H1 (cell line): ENCODE measurements at regions not wholly inside any gene's neighbourhood (a gene's known extent, or its start where the extent isn't known, plus 50 kb on each side); places are given as distances from the start of the nearest gene placed in this dataset.

ENCODE experiments used
- CTCF ChIA-PET: fragments of 300-600 bp; sonication (Branson Sonifier 250); formaldehyde crosslinking; loops from one replicate; lab custom pipeline; 2021; ENCODE audit not compliant: partially characterized antibody; lab: Charles Lee
- POLR2A ChIA-PET: fragments of 300-600 bp; sonication (Branson Sonifier 250); formaldehyde crosslinking; loops from one replicate; lab custom pipeline; 2021; ENCODE audit warnings: inconsistent platforms; ENCODE audit not compliant: partially characterized antibody; lab: Charles Lee
- DNase-seq, 2 experiments: peaks; one replicate each; pipeline versions ENCODE4 v3.0.0 to v3.0.0-alpha.2; 2010 to 2022; ENCODE audit warnings: low spot score in 2 of 2, low read depth in 1 of 2, mixed read lengths in 1 of 2
- FAIRE-seq: peaks from 2 replicates; lab custom pipeline; 2011; peaks lifted over from hg19 to GRCh38; lab: Jason Lieb, UNC
- H2AFZ ChIP-seq: 2 replicates; pipeline ENCODE4 v1.8.1; 2012; ENCODE audit warnings: low read length, inconsistent platforms
- H2AK5ac ChIP-seq: 2 replicates; pipeline ENCODE4 v1.6.1; 2013; ENCODE audit warnings: low read depth, low read length
- H2BK120ac ChIP-seq: replicated peaks from 2 replicates; pipeline ENCODE3; 2013; ENCODE audit warnings: low read depth, low read length, inconsistent platforms
- H2BK12ac ChIP-seq: 2 replicates; pipeline ENCODE4 v1.6.1; 2013; ENCODE audit warnings: low read depth, low read length
- H2BK15ac ChIP-seq: 2 replicates; pipeline ENCODE4 v1.6.1; 2013; ENCODE audit warnings: low read length
- H2BK20ac ChIP-seq: 2 replicates; pipeline ENCODE4 v1.6.1; 2013; ENCODE audit warnings: low read length
- H2BK5ac ChIP-seq: 2 replicates; pipeline ENCODE4 v1.6.1; 2013; ENCODE audit warnings: low read depth, low read length
- H3K14ac ChIP-seq: 2 replicates; pipeline ENCODE4 v1.6.1; 2013; ENCODE audit warnings: inconsistent platforms; ENCODE audit not compliant: insufficient read length
- H3K18ac ChIP-seq: 2 replicates; pipeline ENCODE4 v1.6.1; 2013; ENCODE audit warnings: low read length; ENCODE audit errors: extremely low read depth
- H3K23ac ChIP-seq: 2 replicates; pipeline ENCODE4 v1.6.1; 2013; ENCODE audit warnings: inconsistent platforms; ENCODE audit not compliant: insufficient read length
- H3K23me2 ChIP-seq: 2 replicates; pipeline ENCODE4 v1.6.1; 2013; ENCODE audit warnings: low read depth, low read length
- H3K27ac ChIP-seq: 2 replicates; pipeline ENCODE4 v1.6.1; 2011; ENCODE audit warnings: low read depth, low read length, inconsistent platforms
- H3K27me3 ChIP-seq, 4 experiments: replicated peaks in 1 of 4; 1 replicate in 1 of 4; 2 replicates in 3 of 4; pipeline versions ENCODE4 v1.6.1 to v1.8.1; 2011 to 2013; ENCODE audit warnings: low read length in 3 of 4, mild to moderate bottlenecking in 3 of 4, inconsistent platforms in 2 of 4, mixed read lengths in 2 of 4, moderate library complexity in 1 of 4; ENCODE audit not compliant: control insufficient read depth in 3 of 4, insufficient read depth in 3 of 4; ENCODE audit errors: extremely low read depth in 1 of 4
- H3K36me3 ChIP-seq, 4 experiments: 2 replicates each; pipeline versions ENCODE4 v1.6.1 to v1.8.1; 2011 to 2013; ENCODE audit warnings: mild to moderate bottlenecking in 4 of 4, low read length in 3 of 4, moderate library complexity in 2 of 4, control low read depth in 1 of 4, inconsistent platforms in 1 of 4; ENCODE audit not compliant: insufficient read depth in 4 of 4, control insufficient read depth in 2 of 4
- H3K4ac ChIP-seq: replicated peaks from 2 replicates; pipeline ENCODE3; 2013; ENCODE audit warnings: low read length, low read depth, mixed read lengths, inconsistent platforms; ENCODE audit not compliant: insufficient read length
- H3K4me1 ChIP-seq, 4 experiments: replicated peaks in 1 of 4; 1 replicate in 1 of 4; 2 replicates in 3 of 4; pipeline versions ENCODE4 v1.6.1 to v1.8.1; 2011 to 2013; ENCODE audit warnings: low read length in 3 of 4, inconsistent platforms in 2 of 4, mixed read lengths in 1 of 4; ENCODE audit not compliant: insufficient read depth in 4 of 4, control insufficient read depth in 3 of 4
- H3K4me2 ChIP-seq, 2 experiments: 2 replicates each; pipeline versions ENCODE4 v1.6.1 to v1.8.1; 2011 to 2013; ENCODE audit warnings: low read depth in 2 of 2, low read length in 2 of 2, control low read depth in 1 of 2, inconsistent platforms in 1 of 2, mild to moderate bottlenecking in 1 of 2; ENCODE audit not compliant: insufficient read depth in 1 of 2
- H3K4me3 ChIP-seq, 4 experiments: fragments of 200-600, 300-600 bp in 1 of 4; sonication (generic), shearing (Covaris generic), sonication (Bioruptor Twin) in 1 of 4; 2 replicates each; pipeline versions ENCODE4 v1.5.1 to v1.8.1; 2011 to 2016; ENCODE audit warnings: low read length in 4 of 4, low read depth in 3 of 4, control low read depth in 2 of 4, inconsistent platforms in 2 of 4, mild to moderate bottlenecking in 2 of 4, mixed read lengths in 1 of 4, moderate library complexity in 1 of 4; ENCODE audit not compliant: insufficient read depth in 2 of 4; ENCODE audit errors: extremely low read depth in 1 of 4
- H3K56ac ChIP-seq: replicated peaks from 2 replicates; pipeline ENCODE3; 2013; ENCODE audit warnings: low read depth, mild to moderate bottlenecking, mixed read lengths, low read length, inconsistent platforms; ENCODE audit not compliant: insufficient read length
- H3K79me1 ChIP-seq: 2 replicates; pipeline ENCODE4 v1.6.1; 2013; ENCODE audit warnings: low read depth, low read length, control low read depth
- H3K79me2 ChIP-seq, 2 experiments: 2 replicates each; pipeline versions ENCODE4 v1.6.1 to v1.8.1; 2012 to 2013; ENCODE audit warnings: low read length in 2 of 2, mild to moderate bottlenecking in 2 of 2, inconsistent platforms in 1 of 2; ENCODE audit not compliant: insufficient read depth in 2 of 2, control insufficient read depth in 1 of 2
- H3K9ac ChIP-seq, 4 experiments: replicated peaks in 1 of 4; 1 replicate in 1 of 4; 2 replicates in 3 of 4; pipeline versions ENCODE4 v1.6.1 to v1.8.1; 2011 to 2013; ENCODE audit warnings: low read depth in 3 of 4, low read length in 3 of 4, control low read depth in 2 of 4, mild to moderate bottlenecking in 2 of 4, moderate library complexity in 2 of 4, inconsistent platforms in 1 of 4; ENCODE audit errors: extremely low read depth in 1 of 4
- H3K9me3 ChIP-seq, 2 experiments: 2 replicates each; pipeline versions ENCODE4 v1.6.1 to v1.8.1; 2012 to 2013; ENCODE audit warnings: mild to moderate bottlenecking in 2 of 2, moderate library complexity in 2 of 2, control low read depth in 1 of 2, inconsistent platforms in 1 of 2, low read depth in 1 of 2, low read length in 1 of 2, mixed read lengths in 1 of 2; ENCODE audit not compliant: insufficient read depth in 2 of 2
- H4K20me1 ChIP-seq, 2 experiments: replicated peaks in 1 of 2; 2 replicates each; pipeline versions ENCODE3 to v1.8.1; 2011 to 2013; ENCODE audit warnings: inconsistent platforms in 2 of 2, low read length in 2 of 2, mild to moderate bottlenecking in 1 of 2; ENCODE audit not compliant: insufficient read depth in 2 of 2, control insufficient read depth in 1 of 2
- H4K5ac ChIP-seq: 2 replicates; pipeline ENCODE4 v1.6.1; 2013; ENCODE audit warnings: low read length, low read depth, mixed read lengths, inconsistent platforms; ENCODE audit not compliant: insufficient read length
- H4K8ac ChIP-seq: 2 replicates; pipeline ENCODE4 v1.8.0; 2013; ENCODE audit warnings: mild to moderate bottlenecking, moderate library complexity, low read length, inconsistent platforms; ENCODE audit not compliant: insufficient read depth; ENCODE audit errors: extremely low read depth
- H4K91ac ChIP-seq: replicated peaks from 2 replicates; pipeline ENCODE3; 2013; ENCODE audit warnings: low read length, mixed read lengths, inconsistent platforms; ENCODE audit not compliant: insufficient read length
- ATF2 ChIP-seq: IDR thresholded peaks from 2 replicates; pipeline ENCODE4 v1.6.1; 2012; ENCODE audit warnings: low read length, inconsistent platforms
- CREB1 ChIP-seq: IDR thresholded peaks from 2 replicates; pipeline ENCODE4 v1.6.1; 2012; ENCODE audit warnings: inconsistent platforms
- KDM5A ChIP-seq: fragments of 200-600 bp; IDR thresholded peaks from 2 replicates; pipeline ENCODE4 v1.7.1; 2012; ENCODE audit warnings: mild to moderate bottlenecking, low read length, inconsistent platforms, mixed read lengths
- MAFK ChIP-seq: IDR thresholded peaks from 2 replicates; pipeline ENCODE4 v1.6.1; 2012; ENCODE audit warnings: low read depth, mild to moderate bottlenecking, improper control_type of control experiment, low read length
- NRF1 ChIP-seq: IDR thresholded peaks from 2 replicates; pipeline ENCODE4 v1.6.1; 2011; ENCODE audit warnings: mild to moderate bottlenecking, low read depth, low read length, improper control_type of control experiment
- RBBP5 ChIP-seq: IDR thresholded peaks from 2 replicates; pipeline ENCODE4 v1.7.1; 2012; ENCODE audit warnings: low read depth, mild to moderate bottlenecking, inconsistent platforms, low read length, moderate library complexity, borderline replicate concordance
- YY1 ChIP-seq: IDR thresholded peaks from 2 replicates; pipeline ENCODE4 v1.6.1; 2011; ENCODE audit warnings: low read depth, mild to moderate bottlenecking, low read length
- WGBS, 2 experiments: shearing (Covaris generic) in 1 of 2; methylation state at CpG; one replicate each; pipeline versions ENCODE4 v1.1.6 to v1.1.7; 2013 to 2015; ENCODE audit warnings: low lambda C conversion rate in 2 of 2, mixed read lengths in 2 of 2, inconsistent platforms in 1 of 2, low coverage in 1 of 2, missing lambda C conversion rate in 1 of 2; ENCODE audit not compliant: insufficient replicate concordance in 2 of 2, insufficient coverage in 1 of 2, insufficient read length in 1 of 2; ENCODE audit errors: extremely low coverage in 1 of 2, missing lambda C conversion rate in 1 of 2; 5-methylcytosine and 5-hydroxymethylcytosine counted together

DNA sequence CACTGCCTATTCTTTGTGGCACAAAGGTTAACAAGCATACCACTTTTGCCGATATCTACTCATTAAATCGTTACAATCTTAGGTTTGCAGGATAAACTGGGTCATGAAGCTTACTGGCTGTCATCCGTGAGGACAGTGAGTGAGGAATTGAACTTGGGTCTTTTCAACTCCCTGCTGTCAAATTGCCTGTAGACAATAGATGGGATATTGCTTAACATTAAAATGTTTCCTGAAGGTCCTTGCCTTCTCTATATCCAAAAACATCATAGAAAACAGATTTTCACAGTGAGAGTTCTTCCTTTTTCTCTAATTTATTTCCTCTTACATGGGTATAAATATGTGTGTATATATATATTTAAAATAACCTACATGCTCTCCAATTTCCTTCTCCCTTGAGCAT, 257.8 kb downstream of the LMO4 start:
- H3K9ac ChIP-seq = no peak overlapping the region
- H2AK5ac ChIP-seq = no peak overlapping the region
- no peak overlapping the region for H4K91ac ChIP-seq
- no peak overlapping the region for H2AFZ ChIP-seq
- no peaks in the 10 kb centered on the region for H3K23me2 ChIP-seq
- H4K20me1 ChIP-seq = no peaks in the 10 kb centered on the region
- no peak overlapping the region for H4K8ac ChIP-seq
- H3K4me1 ChIP-seq = no peaks in the 10 kb centered on the region
- no peaks in the 10 kb centered on the region for H3K36me3 ChIP-seq
- CTCF ChIA-PET = interaction anchor here (0.9 kb wide), 1 partner anchor 10 kb away, joined by 3 read pairs; no protein-coding TSS in a partner anchor
- no peak overlapping the region for H3K27ac ChIP-seq
- FAIRE-seq (no peak), DNase-seq (no peak)
- no peak overlapping the region for H3K18ac ChIP-seq
- H3K23ac ChIP-seq = no peak overlapping the region
- TF ChIP-seq NRF1 = no peak
- TF ChIP-seq ATF2 = no peak
- TF ChIP-seq MAFK = no peak
- no peak for TF ChIP-seq CREB1
- no peak for TF ChIP-seq YY1
- TF ChIP-seq KDM5A = no peak
- TF ChIP-seq RBBP5 = no peak
- H2BK15ac ChIP-seq = no peak overlapping the region
- H4K5ac ChIP-seq = no peak overlapping the region
- no peak overlapping the region for H2BK12ac ChIP-seq
- H3K56ac ChIP-seq = no peak overlapping the region
- no peak overlapping the region for H3K4ac ChIP-seq
- POLR2A ChIA-PET = interaction anchor here (0.6 kb wide), 1 partner anchor 227 kb away, joined by 5 read pairs; no protein-coding TSS in a partner anchor
- H3K4me2 ChIP-seq = no peak overlapping the region
- H3K79me2 ChIP-seq = no peaks in the 10 kb centered on the region
- no peaks in the 10 kb centered on the region for H3K79me1 ChIP-seq
- no peaks in the 10 kb centered on the region for H3K27me3 ChIP-seq
- H2BK120ac ChIP-seq = no peak overlapping the region
- no peak overlapping the region for H3K4me3 ChIP-seq
- WGBS, 2 experiments = 96% methylated on average over 3 of the region's 3 CpGs; no CpG with 5 or more reads in 1 of the 2 experiments
- no peak overlapping the region for H2BK5ac ChIP-seq
- H3K14ac ChIP-seq = no peak overlapping the region
- H2BK20ac ChIP-seq = no peak overlapping the region
- H3K9me3 ChIP-seq = no peaks in the 10 kb centered on the region
